Neutrophil (primary cell): ENCODE measurements at regions not wholly inside any gene's neighbourhood (a gene's known extent, or its start where the extent isn't known, plus 50 kb on each side); places are given as distances from the start of the nearest gene placed in this dataset.

Experiments
- H3K27ac ChIP-seq: fragments of 200-600 bp; sonication (generic); 2 replicates; pipeline ENCODE4 v1.5.1; 2016; ENCODE audit warnings: mild to moderate bottlenecking, moderate library complexity
- H3K27me3 ChIP-seq: fragments of 200-600 bp; sonication (generic); 2 replicates; pipeline ENCODE4 v1.6.0; 2016; ENCODE audit warnings: mild to moderate bottlenecking
- H3K36me3 ChIP-seq: fragments of 200-600 bp; sonication (generic); 2 replicates; pipeline ENCODE4 v1.5.1; 2017
- H3K4me1 ChIP-seq, 2 experiments: fragments of 200-600 bp in 1 of 2; sonication (generic) in 1 of 2; 1 replicate in 1 of 2; 2 replicates in 1 of 2; pipeline versions ENCODE4 v1.5.1 to v1.6.1; 2013 to 2016; ENCODE audit warnings: low read depth in 1 of 2, low read length in 1 of 2, mild to moderate bottlenecking in 1 of 2, moderate library complexity in 1 of 2; ENCODE audit not compliant: control insufficient read depth in 1 of 2, insufficient read depth in 1 of 2
- H3K4me3 ChIP-seq, 2 experiments: fragments of 200-600 bp in 1 of 2; sonication (generic) in 1 of 2; 1 replicate in 1 of 2; 2 replicates in 1 of 2; pipeline ENCODE4 v1.5.1; 2013 to 2016; ENCODE audit warnings: low read depth in 1 of 2, low read length in 1 of 2, mild to moderate bottlenecking in 1 of 2, moderate library complexity in 1 of 2
- H3K9me3 ChIP-seq: fragments of 200-600 bp; sonication (generic); 2 replicates; pipeline ENCODE4 v1.5.1; 2016
- CTCF ChIP-seq: fragments of 200-600 bp; sonication (generic); IDR thresholded peaks from 2 replicates; pipeline ENCODE4 v1.5.1; 2016; ENCODE audit warnings: antibody characterized with exemption

- Histone ChIP-seq H3K4me3 (no peak overlapping the region), H3K9me3 (no peaks in the 10 kb centered on the region), H3K4me1 (no peaks in the 10 kb centered on the region), H3K36me3 (no peaks in the 10 kb centered on the region), H3K27me3 (peaks cover 3% of the 10 kb centered on the region), H3K27ac (no peak overlapping the region)
- no peak for TF ChIP-seq CTCF
These were observed 96.3 kb upstream of the AFDN start for GRCh38 chr6:167730441-167730840.

- Histone ChIP-seq H3K4me1 (no peaks in the 10 kb centered on the region), H3K36me3 (no peaks in the 10 kb centered on the region), H3K27me3 (peaks cover 3% of the 10 kb centered on the region), H3K9me3 (no peaks in the 10 kb centered on the region), H3K4me3 (no peak overlapping the region), H3K27ac (no peak overlapping the region)
- no peak for TF ChIP-seq CTCF
These were observed 95.5 kb upstream of the AFDN start for GRCh38 chr6:167731216-167731615.

- Histone ChIP-seq H3K4me3 (no peak overlapping the region), H3K27ac (no peak overlapping the region), H3K4me1 (no peaks in the 10 kb centered on the region), H3K9me3 (no peaks in the 10 kb centered on the region), H3K27me3 (no peaks in the 10 kb centered on the region), H3K36me3 (no peaks in the 10 kb centered on the region)
- TF ChIP-seq CTCF: no peak
These were observed 94.8 kb upstream of the AFDN start for GRCh38 chr6:167731731-167732422.

- Histone ChIP-seq H3K4me3 (no peak overlapping the region), H3K4me1 (no peaks in the 10 kb centered on the region), H3K27ac (no peak overlapping the region), H3K36me3 (no peaks in the 10 kb centered on the region), H3K9me3 (no peaks in the 10 kb centered on the region), H3K27me3 (no peaks in the 10 kb centered on the region)
- no peak for TF ChIP-seq CTCF
These were observed 92.7 kb upstream of the AFDN start for GRCh38 chr6:167733740-167734661.

GRCh38 chr6:167734662-167735083, 92.0 kb upstream of the AFDN start:
- Histone ChIP-seq H3K27ac (no peak overlapping the region), H3K4me3 (no peak overlapping the region), H3K9me3 (no peaks in the 10 kb centered on the region), H3K4me1 (no peaks in the 10 kb centered on the region), H3K27me3 (no peaks in the 10 kb centered on the region), H3K36me3 (no peaks in the 10 kb centered on the region)
- no peak for TF ChIP-seq CTCF
